Endothelial cell of umbilical vein (primary cell): ENCODE measurements at regions not wholly inside any gene's neighbourhood (a gene's known extent, or its start where the extent isn't known, plus 50 kb on each side); places are given as distances from the start of the nearest gene placed in this dataset.

ENCODE experiments used
- BruUV-seq: library from RNA; stranded (reverse); fragments of 400-500 nt; replicated peaks from 2 replicates; lab custom pipeline; 2021; lab: Mats Ljungman, UMichigan
- CTCF ChIA-PET: fragments of 300-600, 350-600 bp; sonication (Branson Sonifier 250); formaldehyde crosslinking; loops from one replicate; lab custom pipeline; 2021; ENCODE audit warnings: antibody characterized with exemption, inconsistent platforms; lab: Charles Lee
- POLR2A ChIA-PET: fragments of 300-600, 350-600 bp; sonication (Branson Sonifier 250); formaldehyde crosslinking; loops from one replicate; lab custom pipeline; 2021; ENCODE audit warnings: antibody characterized with exemption, inconsistent platforms; lab: Charles Lee
- DNase-seq: peaks from one replicate; pipeline ENCODE4 v3.0.0-alpha.2; 2011; ENCODE audit warnings: low read depth, low spot score
- FAIRE-seq: peaks from 2 replicates; lab custom pipeline; 2011; peaks lifted over from hg19 to GRCh38; lab: Jason Lieb, UNC
- H2AFZ ChIP-seq: 2 replicates; pipeline ENCODE4 v1.6.0; 2012; ENCODE audit warnings: low read depth, low read length, control low read depth, inconsistent platforms
- H3K27ac ChIP-seq: 2 replicates; pipeline ENCODE4 v1.5.1; 2011; ENCODE audit warnings: low read depth, mild to moderate bottlenecking, control low read depth, low read length, moderate library complexity; ENCODE audit not compliant: insufficient read depth
- H3K27me3 ChIP-seq, 2 experiments: 2 replicates each; pipeline versions ENCODE4 v1.6.0 to v1.6.1; 2011; ENCODE audit warnings: low read length in 2 of 2, mixed read lengths in 1 of 2; ENCODE audit not compliant: control insufficient read depth in 2 of 2, insufficient read depth in 2 of 2
- H3K36me3 ChIP-seq, 2 experiments: 2 replicates in 1 of 2; 3 replicates in 1 of 2; pipeline ENCODE4 v1.5.1; 2011; ENCODE audit warnings: low read length in 2 of 2, mild to moderate bottlenecking in 1 of 2, moderate library complexity in 1 of 2; ENCODE audit not compliant: control insufficient read depth in 2 of 2, insufficient read depth in 2 of 2; ENCODE audit errors: extremely low read depth in 1 of 2
- H3K4me1 ChIP-seq: 3 replicates; pipeline ENCODE4 v1.5.1; 2011; ENCODE audit warnings: mild to moderate bottlenecking, low read length; ENCODE audit not compliant: control insufficient read depth, insufficient read depth; ENCODE audit errors: extremely low read depth
- H3K4me2 ChIP-seq: 2 replicates; pipeline ENCODE4 v1.6.1; 2011; ENCODE audit warnings: low read length, control low read depth, mixed read lengths; ENCODE audit not compliant: insufficient read depth
- H3K4me3 ChIP-seq, 3 experiments: fragments of 200-600 bp in 1 of 3; sonication (generic), shearing (Covaris generic) in 1 of 3; replicated peaks in 1 of 3; 2 replicates each; pipeline ENCODE4 v1.5.1; 2011 to 2016; ENCODE audit warnings: control low read depth in 3 of 3, low read length in 3 of 3, mild to moderate bottlenecking in 2 of 3, inconsistent platforms in 1 of 3, low read depth in 1 of 3, moderate library complexity in 1 of 3; ENCODE audit not compliant: insufficient read depth in 1 of 3
- H3K79me2 ChIP-seq: 2 replicates; pipeline ENCODE4 v1.6.0; 2012; ENCODE audit warnings: low read length, inconsistent platforms; ENCODE audit not compliant: control insufficient read depth, insufficient read depth
- H3K9ac ChIP-seq: replicated peaks from 2 replicates; pipeline ENCODE3; 2011; ENCODE audit warnings: low read length, control low read depth; ENCODE audit not compliant: insufficient read depth; ENCODE audit errors: extremely low read depth
- H3K9me1 ChIP-seq: replicated peaks from 3 replicates; pipeline ENCODE4 v1.6.0; 2011; ENCODE audit warnings: mild to moderate bottlenecking, low read length; ENCODE audit not compliant: control insufficient read depth, insufficient read depth; ENCODE audit errors: extremely low read depth
- H3K9me3 ChIP-seq: replicated peaks from 2 replicates; pipeline ENCODE4 v1.5.1; 2012; ENCODE audit warnings: low read length, inconsistent platforms; ENCODE audit not compliant: control insufficient read depth, insufficient read depth
- H4K20me1 ChIP-seq: replicated peaks from 2 replicates; pipeline ENCODE3; 2011; ENCODE audit warnings: mild to moderate bottlenecking, low read length; ENCODE audit not compliant: control insufficient read depth, insufficient read depth; ENCODE audit errors: extremely low read depth
- EZH2 ChIP-seq: IDR thresholded peaks from 2 replicates; pipeline ENCODE4 v1.6.1; 2012; ENCODE audit warnings: borderline replicate concordance, low read depth, mild to moderate bottlenecking, moderate library complexity, low read length, inconsistent platforms; ENCODE audit not compliant: severe bottlenecking
- FOS ChIP-seq: IDR thresholded peaks from 2 replicates; pipeline ENCODE4 v1.6.1; 2011; ENCODE audit warnings: mild to moderate bottlenecking, low read length, moderate library complexity, borderline replicate concordance; ENCODE audit not compliant: insufficient read depth
- MAX ChIP-seq: IDR thresholded peaks from 2 replicates; pipeline ENCODE4 v1.6.1; 2011; ENCODE audit not compliant: insufficient read depth, insufficient read length
- MYC ChIP-seq: IDR thresholded peaks from one replicate; pipeline ENCODE4 v1.6.1; 2011; ENCODE audit warnings: mild to moderate bottlenecking, low read depth, low read length
- POLR2A ChIP-seq: IDR thresholded peaks from 2 replicates; pipeline ENCODE4 v1.6.1; 2012; ENCODE audit warnings: low read depth, mild to moderate bottlenecking, control low read depth, low read length
- dilution Hi-C: fragments of 300-500 bp; cut with MboI; formaldehyde crosslinking; loops from one replicate; pipeline ENCODE4 v1.15.0; 2019; ENCODE audit warnings: low sequenced_read_pairs; ENCODE audit not compliant: extremely low pct_ligation_motif_present
- intact Hi-C: fragments of 100-400 bp; cut with micrococcal nuclease; formaldehyde crosslinking; loops from one replicate; pipeline ENCODE4 v1.10.0; 2022

- no peaks in the 10 kb centered on the region for H3K9me1 ChIP-seq
- no peak for FAIRE-seq
- H3K4me3 ChIP-seq = no peak overlapping the region
These were observed 278.6 kb downstream of the CDH19 start for GRCh38 chr18:66325251-66325650.

GRCh38 chr18:66324616-66325015, 279.3 kb downstream of the CDH19 start:
- H3K4me1 ChIP-seq = no peaks in the 10 kb centered on the region
- no TSS peak for BruUV-seq
- ChIA-PET CTCF (no interaction called here), POLR2A (no interaction called here)
- H2AFZ ChIP-seq = no peak overlapping the region
- H3K9me3 ChIP-seq = no peaks in the 10 kb centered on the region
- H3K4me3 ChIP-seq = no peak overlapping the region
- H3K79me2 ChIP-seq = no peaks in the 10 kb centered on the region
- H4K20me1 ChIP-seq = no peaks in the 10 kb centered on the region
- no peak for DNase-seq
- H3K27me3 ChIP-seq = no peaks in the 10 kb centered on the region
- intact Hi-C loops (no loop called here), dilution Hi-C loops (no loop called here)
- no peak for FAIRE-seq
- no peak overlapping the region for H3K4me2 ChIP-seq
- H3K9me1 ChIP-seq = no peaks in the 10 kb centered on the region
- H3K9ac ChIP-seq = no peak overlapping the region
- TF ChIP-seq FOS (no peak), EZH2 (no peak), MAX (no peak), POLR2A (no peak)
- no peak overlapping the region for H3K27ac ChIP-seq
- no peaks in the 10 kb centered on the region for H3K36me3 ChIP-seq

More at GRCh38 chr18:66325251-66325650, 278.6 kb downstream of the CDH19 start:
- dilution Hi-C loops (no loop called here), intact Hi-C loops (no loop called here)
- no peak overlapping the region for H3K27ac ChIP-seq
- no peak overlapping the region for H3K9ac ChIP-seq
- H2AFZ ChIP-seq = no peak overlapping the region
- ChIA-PET CTCF (no interaction called here), POLR2A (no interaction called here)
- no peaks in the 10 kb centered on the region for H3K9me3 ChIP-seq
- H4K20me1 ChIP-seq = no peaks in the 10 kb centered on the region
- DNase-seq = no peak
- H3K4me1 ChIP-seq = no peaks in the 10 kb centered on the region
- H3K27me3 ChIP-seq = no peaks in the 10 kb centered on the region
- TF ChIP-seq MYC (no peak), EZH2 (no peak)
- BruUV-seq = no TSS peak
- no peak overlapping the region for H3K4me2 ChIP-seq
- H3K79me2 ChIP-seq = no peaks in the 10 kb centered on the region
- no peaks in the 10 kb centered on the region for H3K36me3 ChIP-seq
